SK-N-SH (cell line): ENCODE measurements at regions not wholly inside any gene's neighbourhood (a gene's known extent, or its start where the extent isn't known, plus 50 kb on each side); places are given as distances from the start of the nearest gene placed in this dataset.

Experiments
- CTCF ChIA-PET: fragments of 300-600, 350-600 bp; formaldehyde crosslinking; extraction: SDS; loops from one replicate; lab custom pipeline; 2021; lab: Yijun Ruan, JAX
- POLR2A ChIA-PET: fragments of 350-600 bp; sonication (Branson Sonifier 250); formaldehyde crosslinking; extraction: SDS; loops from one replicate; lab custom pipeline; 2020; ENCODE audit warnings: antibody characterized with exemption, inconsistent platforms; lab: Yijun Ruan, JAX
- DNase-seq: peaks from one replicate; pipeline ENCODE4 v3.0.0; 2012
- H2AFZ ChIP-seq: fragments of 200-600 bp; sonication (generic); 2 replicates; pipeline ENCODE4 v1.8.1; 2016; ENCODE audit warnings: antibody characterized with exemption, mild to moderate bottlenecking, low read depth
- H3F3A ChIP-seq: fragments of 200-600 bp; sonication (generic); replicated peaks from 2 replicates; pipeline ENCODE3; 2016; ENCODE audit warnings: antibody characterized with exemption, mild to moderate bottlenecking; ENCODE audit not compliant: insufficient read depth
- H3K27ac ChIP-seq, 2 experiments: fragments of 200-500 bp in 1 of 2; fragments of 200-600 bp in 1 of 2; sonication (Bioruptor generic) in 1 of 2; sonication (generic), shearing (Covaris generic) in 1 of 2; 2 replicates each; pipeline versions ENCODE4 v1.5.1 to v1.6.1; 2014 to 2016; ENCODE audit warnings: low read depth in 2 of 2, inconsistent platforms in 1 of 2, low read length in 1 of 2, mild to moderate bottlenecking in 1 of 2, mixed read lengths in 1 of 2
- H3K27me3 ChIP-seq: fragments of 200-600 bp; sonication (generic), shearing (Covaris generic); 2 replicates; pipeline ENCODE4 v1.6.1; 2016; ENCODE audit warnings: mixed run types; ENCODE audit not compliant: insufficient read depth
- H3K36me3 ChIP-seq, 2 experiments: fragments of 200-500 bp in 1 of 2; fragments of 200-600 bp in 1 of 2; sonication (Bioruptor generic) in 1 of 2; sonication (generic) in 1 of 2; replicated peaks in 1 of 2; 2 replicates each; pipeline versions ENCODE3 to v1.5.1; 2014 to 2016; ENCODE audit warnings: low read length in 1 of 2, mild to moderate bottlenecking in 1 of 2; ENCODE audit not compliant: insufficient read depth in 2 of 2, control insufficient read depth in 1 of 2
- H3K4me1 ChIP-seq, 2 experiments: fragments of 200-500 bp in 1 of 2; fragments of 200-600 bp in 1 of 2; sonication (Bioruptor generic) in 1 of 2; sonication (generic), shearing (Covaris generic) in 1 of 2; 2 replicates each; pipeline versions ENCODE4 v1.5.1 to v1.6.1; 2014 to 2016; ENCODE audit warnings: low read depth in 1 of 2, low read length in 1 of 2, mixed run types in 1 of 2; ENCODE audit not compliant: insufficient read depth in 2 of 2, control insufficient read depth in 1 of 2
- H3K4me2 ChIP-seq: fragments of 200-600 bp; sonication (generic), shearing (Covaris generic); 2 replicates; pipeline ENCODE4 v1.6.1; 2017; ENCODE audit warnings: mixed run types
- H3K4me3 ChIP-seq, 2 experiments: fragments of 200-500 bp in 1 of 2; fragments of 200-600 bp in 1 of 2; sonication (Bioruptor generic) in 1 of 2; sonication (generic), shearing (Covaris generic) in 1 of 2; 2 replicates each; pipeline versions ENCODE4 v1.5.1 to v1.8.1; 2014 to 2016; ENCODE audit warnings: low read depth in 2 of 2, inconsistent platforms in 1 of 2, low read length in 1 of 2, mild to moderate bottlenecking in 1 of 2, mixed read lengths in 1 of 2, moderate library complexity in 1 of 2
- H3K79me2 ChIP-seq: fragments of 200-600 bp; sonication (generic); 2 replicates; pipeline ENCODE4 v1.8.1; 2017; ENCODE audit warnings: mild to moderate bottlenecking; ENCODE audit not compliant: insufficient read depth
- H3K9ac ChIP-seq: fragments of 200-600 bp; sonication (generic); 2 replicates; pipeline ENCODE4 v1.6.1; 2017; ENCODE audit warnings: mixed run types
- H3K9me2 ChIP-seq: fragments of 200-600 bp; sonication (generic); 2 replicates; pipeline ENCODE4 v1.6.1; 2017; ENCODE audit warnings: mixed run types
- H3K9me3 ChIP-seq: fragments of 200-600 bp; sonication (generic); 2 replicates; pipeline ENCODE4 v1.6.1; 2017; ENCODE audit warnings: mixed run types, mild to moderate bottlenecking, moderate library complexity
- H4K20me1 ChIP-seq: fragments of 200-600 bp; sonication (generic); 2 replicates; pipeline ENCODE4 v1.6.1; 2017; ENCODE audit warnings: mild to moderate bottlenecking, mixed run types; ENCODE audit not compliant: insufficient read depth
- CHD2 ChIP-seq: fragments of 150-350 bp; IDR thresholded peaks from 2 replicates; pipeline ENCODE4 v1.6.1; 2018; ENCODE audit warnings: low read length; ENCODE audit not compliant: partially characterized antibody
- CTCF ChIP-seq: fragments of 200-600 bp; sonication (generic); IDR thresholded peaks from 2 replicates; pipeline ENCODE4 v1.6.1; 2017; ENCODE audit warnings: antibody characterized with exemption, mild to moderate bottlenecking, moderate library complexity
- FOXM1 ChIP-seq: IDR thresholded peaks from 2 replicates; pipeline ENCODE4 v1.4.0; 2012; ENCODE audit warnings: low read depth, mild to moderate bottlenecking
- GATA2 ChIP-seq: sonication (generic); formaldehyde crosslinking; IDR thresholded peaks from 2 replicates; pipeline ENCODE4 v1.5.0; 2020; ENCODE audit warnings: mild to moderate bottlenecking, missing genetic modification reagents
- MAX ChIP-seq: IDR thresholded peaks from 2 replicates; pipeline ENCODE4 v1.4.0; 2012; ENCODE audit warnings: low read depth
- PBX3 ChIP-seq: IDR thresholded peaks from 2 replicates; pipeline ENCODE4; 2012
- RCOR1 ChIP-seq: fragments of 150-350 bp; IDR thresholded peaks from 2 replicates; pipeline ENCODE4 v1.6.1; 2017; ENCODE audit warnings: antibody characterized with exemption, low read length
- REST ChIP-seq: IDR thresholded peaks from 2 replicates; pipeline ENCODE4 v1.6.1; 2012; ENCODE audit warnings: mild to moderate bottlenecking, low read depth, low read length, moderate library complexity
- TAF1 ChIP-seq: IDR thresholded peaks from 2 replicates; pipeline ENCODE4 v1.6.1; 2012; ENCODE audit warnings: low read depth, mild to moderate bottlenecking, low read length, moderate library complexity, borderline replicate concordance
- TCF12 ChIP-seq: IDR thresholded peaks from 2 replicates; pipeline ENCODE4 v1.4.0; 2012
- TEAD4 ChIP-seq: IDR thresholded peaks from 2 replicates; pipeline ENCODE4 v1.4.0; 2012; ENCODE audit warnings: mild to moderate bottlenecking, borderline replicate concordance; ENCODE audit not compliant: insufficient read depth
- USF1 ChIP-seq: IDR thresholded peaks from 2 replicates; pipeline ENCODE4 v1.4.0; 2012; ENCODE audit warnings: low read depth, borderline replicate concordance
- USF2 ChIP-seq: fragments of 150-350 bp; IDR thresholded peaks from 2 replicates; pipeline ENCODE4 v1.6.1; 2017; ENCODE audit warnings: antibody characterized with exemption, low read length, low read depth, borderline replicate concordance
- WGBS: methylation state at CpG from one replicate; pipeline ENCODE4 v1.1.6; 2017; ENCODE audit warnings: low lambda C conversion rate; 5-methylcytosine and 5-hydroxymethylcytosine counted together

- WGBS, result 68% methylated on average over 8 of the region's 8 CpGs
- Histone ChIP-seq H3K9me2 (no peaks in the 10 kb centered on the region), H3K4me1 (peaks cover 0 to 2% of the 10 kb centered on the region in 2 experiments; a peak in 3 of 4 replicates), H3K27ac (no peak overlapping the region), H3K9ac (no peak overlapping the region), H2AFZ (no peak overlapping the region), H3K4me2 (no peak overlapping the region), H3K79me2 (no peaks in the 10 kb centered on the region), H3K36me3 (no peaks in the 10 kb centered on the region), H3K4me3 (no peak overlapping the region), H4K20me1 (no peaks in the 10 kb centered on the region), H3K9me3 (no peaks in the 10 kb centered on the region), H3K27me3 (no peaks in the 10 kb centered on the region), H3F3A (no peaks in the 10 kb centered on the region)
- DNase-seq, result no peak
- ChIA-PET CTCF (no interaction called here), POLR2A (no interaction called here)
- TF ChIP-seq REST, result no peak
- no peak for TF ChIP-seq GATA2 (CRISPR knock-in tag)
- no peak for TF ChIP-seq TAF1
- TF ChIP-seq USF2, result no peak
- TF ChIP-seq TEAD4, result no peak
- TF ChIP-seq USF1, result no peak
- TF ChIP-seq CHD2, result no peak
- TF ChIP-seq RCOR1, result no peak
These were observed 280.7 kb upstream of the SOX5 start for GRCh38 chr12:24230061-24230701.

- Histone ChIP-seq H4K20me1 (no peaks in the 10 kb centered on the region), H3K9me2 (no peaks in the 10 kb centered on the region), H3K9me3 (no peaks in the 10 kb centered on the region), H3K27me3 (no peaks in the 10 kb centered on the region), H3K4me2 (no peak overlapping the region)
- TF ChIP-seq MAX (no peak), USF1 (no peak), CHD2 (no peak), RCOR1 (no peak), TCF12 (no peak), FOXM1 (no peak), TAF1 (no peak), CTCF (no peak), PBX3 (no peak)
- TF ChIP-seq, all 33 proteins: peak for 0
- WGBS, result 64% methylated on average over 9 of the region's 9 CpGs
- Histone ChIP-seq H3K27ac (no peak overlapping the region), H2AFZ (no peak overlapping the region), H3K4me1 (peaks cover 0 to 2% of the 10 kb centered on the region in 2 experiments; a peak in 3 of 4 replicates), H3K4me3 (no peak overlapping the region), H3F3A (no peaks in the 10 kb centered on the region), H3K36me3 (no peaks in the 10 kb centered on the region), H3K9ac (no peak overlapping the region), H3K79me2 (no peaks in the 10 kb centered on the region)
- no peak for DNase-seq
- POLR2A ChIA-PET, result no interaction called here
- CTCF ChIA-PET, result no interaction called here
These were observed 279.7 kb upstream of the SOX5 start for GRCh38 chr12:24229031-24229700.
